ENCODE measurements at regions not wholly inside any gene's neighbourhood (a gene's known extent, or its start where the extent isn't known, plus 50 kb on each side); places are given as distances from the start of the nearest gene placed in this dataset.
"Not testable (repeated sequence)": the region's sequence is repeated elsewhere in the genome, so short reads cannot be mapped to it uniquely, and the experiment has no call there.

GRCh38 chr14:71765505-71765904 is 166.7 kb upstream of the RGS6 start:
- Histone ChIP-seq H3K9me3 (ENCODE audit: control insufficient read depth in 1 of 2, low read length in 2 of 2) (no peaks in the 10 kb centered on the region), H3K4me1 (ENCODE audit: insufficient read depth, low read length) (no peaks in the 10 kb centered on the region), H3K36me3 (ENCODE audit: insufficient read depth, low read length) (no peaks in the 10 kb centered on the region), H3K27ac (ENCODE audit: low read depth, low read length) (no peak overlapping the region), H3K27me3 (ENCODE audit: insufficient read depth, low read length) (no peaks in the 10 kb centered on the region), H3K4me3 (ENCODE audit: low read length in 2 of 2) (no peak overlapping the region)
- H3K4me3 Mint-ChIP-seq: no peak overlapping the region
- no peaks in the 10 kb centered on the region for H3K4me1 Mint-ChIP-seq
- CTCF ChIA-PET (ENCODE audit: partially characterized antibody): interaction anchor here (2.5 kb wide), 1 partner anchor 11 kb away, joined by 10 read pairs; no protein-coding TSS in a partner anchor
- intact Hi-C loops (cut with micrococcal nuclease): no loop called here
- H3K27ac Mint-ChIP-seq: no peak overlapping the region
- POLR2A ChIA-PET (ENCODE audit: partially characterized antibody): no interaction called here
- H3K36me3 Mint-ChIP-seq: no peaks in the 10 kb centered on the region
- no peak for DNase-seq
- H3K9me3 Mint-ChIP-seq: peaks cover 0 to 8% (median 0%) of the 10 kb centered on the region in 8 donors
- peaks cover 16 to 23% of the 10 kb centered on the region in 2 donors for H3K27me3 Mint-ChIP-seq

GRCh38 chr14:71770431-71770830 is 161.8 kb upstream of the RGS6 start:
- Mint-ChIP-seq H3K4me3 (no peak overlapping the region), H3K4me1 (no peaks in the 10 kb centered on the region), H3K36me3 (no peaks in the 10 kb centered on the region), H3K27me3 (peaks cover 12 to 25% of the 10 kb centered on the region in 2 donors), H3K27ac (no peak overlapping the region), H3K9me3 (peaks cover 0 to 28% (median 13%) of the 10 kb centered on the region in 8 donors)
- ChIA-PET POLR2A (ENCODE audit: partially characterized antibody) (no interaction called here), CTCF (ENCODE audit: partially characterized antibody) (no interaction called here)
- Histone ChIP-seq H3K9me3 (ENCODE audit: control insufficient read depth in 1 of 2, low read length in 2 of 2) (no peaks in the 10 kb centered on the region), H3K36me3 (ENCODE audit: insufficient read depth, low read length) (no peaks in the 10 kb centered on the region), H3K4me3 (ENCODE audit: low read length in 2 of 2) (no peak overlapping the region), H3K27ac (ENCODE audit: low read depth, low read length) (no peak overlapping the region), H3K4me1 (ENCODE audit: insufficient read depth, low read length) (no peaks in the 10 kb centered on the region), H3K27me3 (ENCODE audit: insufficient read depth, low read length) (no peaks in the 10 kb centered on the region)
- DNase-seq: no peak
- intact Hi-C loops (cut with micrococcal nuclease): no loop called here

- DNase-seq; CTCF ChIA-PET (ENCODE audit: partially characterized antibody); H3K4me1 Mint-ChIP-seq; H3K4me1 ChIP-seq (ENCODE audit: insufficient read depth, low read length); H3K27ac Mint-ChIP-seq; intact Hi-C loops (cut with micrococcal nuclease); POLR2A ChIA-PET (ENCODE audit: partially characterized antibody); H3K4me3 ChIP-seq (ENCODE audit: low read length in 2 of 2); H3K4me3 Mint-ChIP-seq; H3K9me3 ChIP-seq (ENCODE audit: control insufficient read depth in 1 of 2, low read length in 2 of 2); H3K36me3 Mint-ChIP-seq; H3K27me3 ChIP-seq (ENCODE audit: insufficient read depth, low read length); H3K36me3 ChIP-seq (ENCODE audit: insufficient read depth, low read length); H3K27ac ChIP-seq (ENCODE audit: low read depth, low read length): not testable (repeated sequence)
- peaks cover 0 to 30% (median 13%) of the 10 kb centered on the region in 8 donors for H3K9me3 Mint-ChIP-seq
- peaks cover 10 to 23% of the 10 kb centered on the region in 2 donors for H3K27me3 Mint-ChIP-seq
Observed at GRCh38 chr14:71771421-71771820, 160.8 kb upstream of the RGS6 start.

- intact Hi-C loops (cut with micrococcal nuclease); H3K4me1 Mint-ChIP-seq; H3K4me1 ChIP-seq (ENCODE audit: insufficient read depth, low read length); H3K27me3 ChIP-seq (ENCODE audit: insufficient read depth, low read length); CTCF ChIA-PET (ENCODE audit: partially characterized antibody); H3K36me3 Mint-ChIP-seq; H3K4me3 ChIP-seq (ENCODE audit: low read length in 2 of 2); POLR2A ChIA-PET (ENCODE audit: partially characterized antibody); H3K4me3 Mint-ChIP-seq; H3K36me3 ChIP-seq (ENCODE audit: insufficient read depth, low read length); H3K9me3 ChIP-seq (ENCODE audit: control insufficient read depth in 1 of 2, low read length in 2 of 2); H3K27ac ChIP-seq (ENCODE audit: low read depth, low read length); DNase-seq: not testable (repeated sequence)
- H3K27me3 Mint-ChIP-seq: peaks cover 13 to 26% of the 10 kb centered on the region in 2 donors
- peaks cover 0 to 30% (median 13%) of the 10 kb centered on the region in 8 donors for H3K9me3 Mint-ChIP-seq
- peak overlapping the region in 1 of 7 donors; percentile 10 for H3K27ac Mint-ChIP-seq
Observed at GRCh38 chr14:71771996-71772395, 160.2 kb upstream of the RGS6 start.

- H3K4me3 ChIP-seq (ENCODE audit: low read length in 2 of 2): no peak overlapping the region
- no peaks in the 10 kb centered on the region for H3K27me3 ChIP-seq (ENCODE audit: insufficient read depth, low read length)
- H3K4me1 Mint-ChIP-seq: peaks cover 0 to 4% (median 4%) of the 10 kb centered on the region in 4 donors
- H3K9me3 ChIP-seq (ENCODE audit: control insufficient read depth in 1 of 2, low read length in 2 of 2): no peaks in the 10 kb centered on the region
- H3K36me3 Mint-ChIP-seq: no peaks in the 10 kb centered on the region
- H3K36me3 ChIP-seq (ENCODE audit: insufficient read depth, low read length): no peaks in the 10 kb centered on the region
- intact Hi-C loops (cut with micrococcal nuclease): no loop called here
- H3K27ac ChIP-seq (ENCODE audit: low read depth, low read length): no peak overlapping the region
- peaks cover 0 to 30% (median 13%) of the 10 kb centered on the region in 8 donors for H3K9me3 Mint-ChIP-seq
- POLR2A ChIA-PET (ENCODE audit: partially characterized antibody): no interaction called here
- peaks cover 22 to 28% of the 10 kb centered on the region in 2 donors for H3K27me3 Mint-ChIP-seq
- no peak for DNase-seq
- H3K4me1 ChIP-seq (ENCODE audit: insufficient read depth, low read length): no peaks in the 10 kb centered on the region
- CTCF ChIA-PET (ENCODE audit: partially characterized antibody): no interaction called here
- no peak overlapping the region for H3K27ac Mint-ChIP-seq
- H3K4me3 Mint-ChIP-seq: no peak overlapping the region
Observed at GRCh38 chr14:71773898-71774481, 158.2 kb upstream of the RGS6 start.

DNA sequence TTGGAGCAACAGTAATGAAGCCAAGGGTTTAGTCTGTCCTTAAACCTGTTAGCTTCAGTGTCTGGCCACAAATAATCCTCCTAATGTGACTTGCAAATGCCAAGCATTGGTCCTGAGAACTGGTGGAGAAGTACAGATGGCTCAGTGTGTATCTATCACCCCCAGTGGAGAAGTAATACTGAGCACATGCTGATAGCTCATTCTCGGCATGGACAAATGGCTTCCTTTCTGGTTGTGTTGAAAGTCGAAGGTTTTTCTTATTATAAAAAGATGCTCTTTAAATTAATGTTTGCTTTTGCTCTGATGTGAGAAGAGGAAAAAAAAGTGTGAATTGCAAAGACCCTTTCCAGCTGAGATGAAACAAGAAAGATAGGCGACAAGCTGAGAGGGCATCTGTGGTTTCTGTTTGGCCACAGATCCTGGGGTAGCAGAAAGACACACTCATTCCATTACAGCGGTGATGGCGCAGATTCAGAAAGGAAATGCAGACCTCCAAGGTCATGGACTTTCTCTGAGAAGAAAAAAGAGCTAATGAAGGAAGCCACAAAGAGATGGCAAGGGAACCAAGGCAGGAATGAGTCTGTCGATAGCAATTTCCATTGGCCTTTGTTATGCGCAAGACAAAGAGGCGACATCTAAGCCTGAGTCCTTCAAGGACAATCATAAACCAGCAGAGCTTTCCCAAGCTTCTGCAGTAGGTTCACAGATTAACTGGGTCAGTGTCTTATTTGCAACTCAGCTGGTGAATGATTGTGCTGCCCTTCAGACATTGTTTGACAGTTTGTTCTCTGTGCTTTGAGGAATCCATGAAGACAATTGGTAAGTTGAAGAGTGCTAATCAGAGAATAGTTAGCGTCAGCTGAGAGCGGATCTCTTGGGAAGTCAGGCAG is 155.5 kb upstream of the RGS6 start:
- Histone ChIP-seq H3K9me3 (ENCODE audit: control insufficient read depth in 1 of 2, low read length in 2 of 2) (no peaks in the 10 kb centered on the region), H3K4me3 (ENCODE audit: low read length in 2 of 2) (no peak overlapping the region), H3K27ac (ENCODE audit: low read depth, low read length) (no peak overlapping the region), H3K27me3 (ENCODE audit: insufficient read depth, low read length) (no peaks in the 10 kb centered on the region), H3K36me3 (ENCODE audit: insufficient read depth, low read length) (no peaks in the 10 kb centered on the region), H3K4me1 (ENCODE audit: insufficient read depth, low read length) (no peaks in the 10 kb centered on the region)
- ChIA-PET CTCF (ENCODE audit: partially characterized antibody) (no interaction called here), POLR2A (ENCODE audit: partially characterized antibody) (no interaction called here)
- peaks cover 26 to 41% of the 10 kb centered on the region in 2 donors for H3K27me3 Mint-ChIP-seq
- peak overlapping the region in 1 of 7 donors; percentile 16 for H3K27ac Mint-ChIP-seq
- intact Hi-C loops (cut with micrococcal nuclease): no loop called here
- no peaks in the 10 kb centered on the region for H3K36me3 Mint-ChIP-seq
- no peak overlapping the region for H3K4me3 Mint-ChIP-seq
- no peak for DNase-seq
- peaks cover 0 to 4% (median 4%) of the 10 kb centered on the region in 4 donors for H3K4me1 Mint-ChIP-seq
- H3K9me3 Mint-ChIP-seq: peaks cover 0 to 30% (median 13%) of the 10 kb centered on the region in 8 donors

GRCh38 chr14:71780075-71780474 is 152.2 kb upstream of the RGS6 start:
- POLR2A ChIA-PET (ENCODE audit: partially characterized antibody): no interaction called here
- no peak overlapping the region for H3K4me3 Mint-ChIP-seq
- H3K4me1 ChIP-seq (ENCODE audit: insufficient read depth, low read length): no peaks in the 10 kb centered on the region
- H3K9me3 Mint-ChIP-seq: peaks cover 0 to 6% (median 0%) of the 10 kb centered on the region in 8 donors
- peaks cover 24 to 27% of the 10 kb centered on the region in 2 donors for H3K27me3 Mint-ChIP-seq
- no peaks in the 10 kb centered on the region for H3K9me3 ChIP-seq (ENCODE audit: control insufficient read depth in 1 of 2, low read length in 2 of 2)
- H3K36me3 Mint-ChIP-seq: no peaks in the 10 kb centered on the region
- no peak overlapping the region for H3K4me3 ChIP-seq (ENCODE audit: low read length in 2 of 2)
- no peak overlapping the region for H3K27ac ChIP-seq (ENCODE audit: low read depth, low read length)
- peaks cover 0 to 4% (median 4%) of the 10 kb centered on the region in 4 donors for H3K4me1 Mint-ChIP-seq
- H3K36me3 ChIP-seq (ENCODE audit: insufficient read depth, low read length): no peaks in the 10 kb centered on the region
- H3K27ac Mint-ChIP-seq: no peak overlapping the region
- intact Hi-C loops (cut with micrococcal nuclease): no loop called here
- DNase-seq: no peak
- CTCF ChIA-PET (ENCODE audit: partially characterized antibody): interaction anchor here (1.8 kb wide), 1 partner anchor 27 kb away, joined by 5 read pairs; no protein-coding TSS in a partner anchor
- H3K27me3 ChIP-seq (ENCODE audit: insufficient read depth, low read length): no peaks in the 10 kb centered on the region

Measured in CD4-positive, alpha-beta memory T cell (primary cell).